CD4-positive, alpha-beta T cell (primary cell): ENCODE measurements at regions not wholly inside any gene's neighbourhood (a gene's known extent, or its start where the extent isn't known, plus 50 kb on each side); places are given as distances from the start of the nearest gene placed in this dataset.

Source experiments
- ATAC-seq: fragments of 200-7000 bp; cut with Tn5 transposase; one replicate; pipeline ENCODE4 v1.10.0; 2022; ENCODE audit warnings: mild to moderate bottlenecking; ENCODE audit not compliant: poor library complexity
- CTCF ChIA-PET: fragments of 350-600 bp; sonication (Branson Sonifier 250); formaldehyde crosslinking; loops from one replicate; lab custom pipeline; 2021; ENCODE audit warnings: antibody characterized with exemption, inconsistent platforms; lab: Charles Lee
- POLR2A ChIA-PET: fragments of 350-600 bp; sonication (Branson Sonifier 250); formaldehyde crosslinking; loops from one replicate; lab custom pipeline; 2021; ENCODE audit warnings: antibody characterized with exemption, inconsistent platforms; lab: Charles Lee
- DNase-seq, 14 experiments: peaks; one replicate each; pipeline ENCODE4 v3.0.0-alpha.2; 2013 to 2020; ENCODE audit warnings: mixed read lengths in 2 of 14
- H3K27ac ChIP-seq, 2 donors: one replicate each; pipeline versions ENCODE4 v1.5.1 to v1.7.0; 2013; ENCODE audit warnings: low read length in 2 of 2, low read depth in 1 of 2, mild to moderate bottlenecking in 1 of 2
- H3K27me3 ChIP-seq, 2 experiments: 1 replicate in 1 of 2; 2 replicates in 1 of 2; pipeline versions ENCODE4 v1.6.1 to v1.7.0; 2013; ENCODE audit warnings: low read length in 2 of 2, control low read depth in 1 of 2, mild to moderate bottlenecking in 1 of 2, moderate library complexity in 1 of 2; ENCODE audit not compliant: insufficient read depth in 2 of 2, control insufficient read depth in 1 of 2
- H3K36me3 ChIP-seq: one replicate; pipeline ENCODE4 v1.6.1; 2013; ENCODE audit warnings: low read length, control low read depth; ENCODE audit not compliant: insufficient read depth
- H3K4me1 ChIP-seq: one replicate; pipeline ENCODE4 v1.6.1; 2013; ENCODE audit warnings: low read length, control low read depth; ENCODE audit not compliant: insufficient read depth
- H3K4me3 ChIP-seq: one replicate; pipeline ENCODE4 v1.5.1; 2013; ENCODE audit warnings: mild to moderate bottlenecking, low read length, moderate library complexity
- H3K9me3 ChIP-seq, 2 experiments: 1 replicate in 1 of 2; 2 replicates in 1 of 2; pipeline versions ENCODE4 v1.6.1 to v1.7.0; 2013; ENCODE audit warnings: low read length in 2 of 2, mild to moderate bottlenecking in 2 of 2, control low read depth in 1 of 2, moderate library complexity in 1 of 2; ENCODE audit not compliant: control insufficient read depth in 1 of 2, insufficient read depth in 1 of 2
- H3K27ac Mint-ChIP-seq: one replicate; pipeline ENCODE4 v1.8.0; 2020; ENCODE audit warnings: mixed read lengths
- H3K27me3 Mint-ChIP-seq: one replicate; pipeline ENCODE4 v1.8.0; 2021; ENCODE audit warnings: mixed read lengths
- H3K36me3 Mint-ChIP-seq: one replicate; pipeline ENCODE4 v1.8.0; 2021; ENCODE audit warnings: low read depth, mixed read lengths
- H3K4me1 Mint-ChIP-seq: one replicate; pipeline ENCODE4 v1.8.0; 2021; ENCODE audit warnings: low read depth, mixed read lengths
- H3K4me3 Mint-ChIP-seq: one replicate; pipeline ENCODE4 v1.8.0; 2020; ENCODE audit warnings: mild to moderate bottlenecking, mixed read lengths
- H3K9me3 Mint-ChIP-seq: one replicate; pipeline ENCODE4 v1.8.0; 2020; ENCODE audit warnings: mixed read lengths
- intact Hi-C, 2 experiments: fragments of 100-400 bp; cut with DNase I in 1 of 2; cut with micrococcal nuclease in 1 of 2; formaldehyde crosslinking; loops; one replicate each; pipeline versions ENCODE4 v1.15.1 to v1.9.0; 2023 to 2025; cut with DNase I, micrococcal nuclease
- TF ChIP-seq, protein P1 (sequence below): fragments of 200-600 bp; IDR thresholded peaks from one replicate; pipeline ENCODE4 v1.8.0; 2022; ENCODE audit warnings: antibody characterized with exemption, mild to moderate bottlenecking

DNA sequence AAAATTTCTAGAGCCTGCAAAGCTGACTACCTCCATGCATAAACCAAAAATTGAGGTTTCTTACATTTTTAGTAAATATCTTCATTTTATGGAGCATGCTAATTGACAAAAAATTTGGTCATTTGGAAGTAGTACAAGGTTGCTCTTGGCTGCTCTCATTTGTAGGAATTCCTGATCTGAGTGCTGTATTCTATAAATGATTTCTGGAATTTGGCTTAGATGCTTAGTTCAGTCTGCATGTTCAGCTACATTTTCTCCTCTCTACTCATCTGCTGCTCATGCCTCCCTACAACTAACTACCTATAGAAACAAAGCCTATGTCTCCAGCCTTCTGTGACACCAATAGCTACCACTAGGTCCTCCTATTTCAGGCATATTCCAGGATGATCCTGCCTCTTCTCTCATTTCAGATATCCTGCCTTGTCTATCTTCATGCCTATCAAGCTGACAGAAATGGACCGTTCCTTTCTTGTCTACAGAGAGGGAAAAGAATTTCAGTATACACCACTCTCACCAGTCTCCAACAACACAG is 901.1 kb downstream of the TBL1XR1 start:
- Histone ChIP-seq H3K27me3 (no peaks in the 10 kb centered on the region), H3K36me3 (no peaks in the 10 kb centered on the region), H3K27ac (no peak overlapping the region), H3K4me3 (no peak overlapping the region), H3K4me1 (no peaks in the 10 kb centered on the region), H3K9me3 (no peaks in the 10 kb centered on the region)
- no peaks in the 10 kb centered on the region for H3K36me3 Mint-ChIP-seq
- ChIA-PET CTCF (no interaction called here), POLR2A (no interaction called here)
- no peaks in the 10 kb centered on the region for H3K4me1 Mint-ChIP-seq
- no peaks in the 10 kb centered on the region for H3K27me3 Mint-ChIP-seq
- no peak overlapping the region for H3K27ac Mint-ChIP-seq
- TF ChIP-seq, protein P1, sequence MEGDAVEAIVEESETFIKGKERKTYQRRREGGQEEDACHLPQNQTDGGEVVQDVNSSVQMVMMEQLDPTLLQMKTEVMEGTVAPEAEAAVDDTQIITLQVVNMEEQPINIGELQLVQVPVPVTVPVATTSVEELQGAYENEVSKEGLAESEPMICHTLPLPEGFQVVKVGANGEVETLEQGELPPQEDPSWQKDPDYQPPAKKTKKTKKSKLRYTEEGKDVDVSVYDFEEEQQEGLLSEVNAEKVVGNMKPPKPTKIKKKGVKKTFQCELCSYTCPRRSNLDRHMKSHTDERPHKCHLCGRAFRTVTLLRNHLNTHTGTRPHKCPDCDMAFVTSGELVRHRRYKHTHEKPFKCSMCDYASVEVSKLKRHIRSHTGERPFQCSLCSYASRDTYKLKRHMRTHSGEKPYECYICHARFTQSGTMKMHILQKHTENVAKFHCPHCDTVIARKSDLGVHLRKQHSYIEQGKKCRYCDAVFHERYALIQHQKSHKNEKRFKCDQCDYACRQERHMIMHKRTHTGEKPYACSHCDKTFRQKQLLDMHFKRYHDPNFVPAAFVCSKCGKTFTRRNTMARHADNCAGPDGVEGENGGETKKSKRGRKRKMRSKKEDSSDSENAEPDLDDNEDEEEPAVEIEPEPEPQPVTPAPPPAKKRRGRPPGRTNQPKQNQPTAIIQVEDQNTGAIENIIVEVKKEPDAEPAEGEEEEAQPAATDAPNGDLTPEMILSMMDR: no peak
- intact Hi-C loops: no loop called here
- no peak overlapping the region for H3K4me3 Mint-ChIP-seq
- DNase-seq (no peak), ATAC-seq (no peak)
- peaks cover 4% of the 10 kb centered on the region for H3K9me3 Mint-ChIP-seq

DNA sequence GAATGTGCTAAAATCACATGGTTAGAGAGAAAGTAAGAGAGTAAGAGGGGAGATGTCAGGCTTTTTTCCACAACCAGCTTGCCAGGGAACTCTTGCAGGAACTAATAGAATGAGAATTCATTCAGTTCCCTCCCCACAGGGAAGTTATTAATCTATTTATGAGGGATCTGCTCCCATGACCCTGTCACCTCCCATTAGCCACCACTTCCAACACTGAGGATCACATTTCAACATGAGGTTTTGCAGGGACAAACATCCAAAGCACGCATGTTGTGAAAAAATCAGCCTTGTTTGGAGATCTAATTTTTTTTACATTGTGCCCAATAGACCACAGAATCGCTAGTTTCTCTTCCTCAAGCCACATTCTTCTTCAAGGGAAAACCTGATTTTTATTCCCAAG is 904.0 kb downstream of the TBL1XR1 start:
- intact Hi-C loops: no loop called here
- H3K9me3 Mint-ChIP-seq: peaks cover 4% of the 10 kb centered on the region
- no peaks in the 10 kb centered on the region for H3K4me1 Mint-ChIP-seq
- TF ChIP-seq, protein P1: no peak
- H3K36me3 Mint-ChIP-seq: no peaks in the 10 kb centered on the region
- H3K27ac Mint-ChIP-seq: no peak overlapping the region
- no peaks in the 10 kb centered on the region for H3K27me3 ChIP-seq
- H3K9me3 ChIP-seq: no peaks in the 10 kb centered on the region
- no peak overlapping the region for H3K4me3 Mint-ChIP-seq
- no peak overlapping the region for H3K4me3 ChIP-seq
- ATAC-seq: no peak
- H3K4me1 ChIP-seq: no peaks in the 10 kb centered on the region
- POLR2A ChIA-PET: no interaction called here
- CTCF ChIA-PET: no interaction called here
- DNase-seq: no peak
- no peaks in the 10 kb centered on the region for H3K36me3 ChIP-seq
- H3K27me3 Mint-ChIP-seq: no peaks in the 10 kb centered on the region
- H3K27ac ChIP-seq: no peak overlapping the region

DNA sequence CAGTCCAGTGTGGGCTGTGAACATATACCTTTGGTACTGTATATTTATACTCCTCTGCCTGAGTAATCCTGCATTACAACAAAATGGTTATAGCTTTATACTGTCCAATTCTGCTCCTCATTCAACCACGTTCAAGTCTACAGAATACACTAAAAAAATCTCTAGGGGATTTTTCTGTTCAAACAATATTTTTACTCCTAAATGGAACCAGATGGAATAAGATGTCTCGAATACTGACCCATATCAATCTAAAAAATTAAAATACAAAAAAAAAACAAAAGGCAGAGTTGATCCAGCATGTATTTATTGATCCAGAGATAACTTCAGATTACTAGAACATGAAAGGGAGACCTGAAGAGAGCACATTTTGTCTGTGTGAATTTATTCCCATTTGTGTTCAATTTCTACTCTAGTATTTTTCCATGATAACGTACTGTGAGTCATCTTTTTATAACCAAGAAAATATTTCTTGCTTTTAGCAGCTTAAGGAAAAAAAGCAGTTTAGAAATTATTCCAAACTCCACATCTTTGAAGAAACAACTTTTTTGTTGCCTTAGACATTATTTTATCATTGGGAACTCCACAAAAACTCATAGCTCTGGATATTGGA is 910.7 kb downstream of the TBL1XR1 start:
- Histone ChIP-seq H3K4me1 (no peaks in the 10 kb centered on the region), H3K4me3 (no peak overlapping the region), H3K36me3 (no peaks in the 10 kb centered on the region), H3K27me3 (no peaks in the 10 kb centered on the region), H3K27ac (no peak overlapping the region), H3K9me3 (no peaks in the 10 kb centered on the region)
- POLR2A ChIA-PET: no interaction called here
- TF ChIP-seq, protein P1: no peak
- CTCF ChIA-PET: no interaction called here
- DNase-seq (no peak), ATAC-seq (no peak)
- intact Hi-C loops: no loop called here
- Mint-ChIP-seq H3K27ac (no peak overlapping the region), H3K36me3 (no peaks in the 10 kb centered on the region), H3K9me3 (peaks cover 2% of the 10 kb centered on the region), H3K4me1 (no peaks in the 10 kb centered on the region), H3K4me3 (no peak overlapping the region), H3K27me3 (no peaks in the 10 kb centered on the region)
